ENCODE measurements at regions not wholly inside any gene's neighbourhood (a gene's known extent, or its start where the extent isn't known, plus 50 kb on each side); places are given as distances from the start of the nearest gene placed in this dataset.
"Not testable (repeated sequence)": the region's sequence is repeated elsewhere in the genome, so short reads cannot be mapped to it uniquely, and the experiment has no call there.

- DNase-seq (ENCODE audit: low read depth in 2 of 2) = no peak
Observed at GRCh38 chr10:8338177-8338766, 283.8 kb downstream of the GATA3 start.

- DNase-seq (ENCODE audit: low read depth in 2 of 2) = no peak
Observed at GRCh38 chr10:8344756-8345155, 290.3 kb downstream of the GATA3 start.

GRCh38 chr10:8346861-8347260 lies 292.4 kb downstream of the GATA3 start:
- DNase-seq (ENCODE audit: low read depth in 2 of 2) = no peak

- not testable (repeated sequence) for DNase-seq (ENCODE audit: low read depth in 2 of 2)
Observed at GRCh38 chr10:8347614-8348013, 293.1 kb downstream of the GATA3 start.

GRCh38 chr10:8349610-8350249 lies 295.2 kb downstream of the GATA3 start:
- no peak for DNase-seq (ENCODE audit: low read depth in 2 of 2)

GRCh38 chr10:8350250-8350967 lies 295.9 kb downstream of the GATA3 start:
- DNase-seq (ENCODE audit: low read depth in 2 of 2) = no peak

GRCh38 chr10:8352171-8353075 lies 297.9 kb downstream of the GATA3 start:
- no peak for DNase-seq (ENCODE audit: low read depth in 2 of 2)

- DNase-seq (ENCODE audit: low read depth in 2 of 2) = no peak
Observed at GRCh38 chr10:8356283-8356682, 301.8 kb downstream of the GATA3 start.

GRCh38 chr10:8359467-8359866 lies 305.0 kb downstream of the GATA3 start:
- DNase-seq (ENCODE audit: low read depth in 2 of 2) = no peak

- DNase-seq (ENCODE audit: low read depth in 2 of 2) = no peak
Observed at GRCh38 chr10:8360365-8360764, 305.9 kb downstream of the GATA3 start.

GRCh38 chr10:8360814-8361509 lies 306.5 kb downstream of the GATA3 start:
- no peak for DNase-seq (ENCODE audit: low read depth in 2 of 2)

GRCh38 chr10:8361510-8361844 lies 307.0 kb downstream of the GATA3 start:
- no peak for DNase-seq (ENCODE audit: low read depth in 2 of 2)

- DNase-seq (ENCODE audit: low read depth in 2 of 2) = peak in 1 of 2 donors; percentile 25
Observed at GRCh38 chr10:8365935-8366911, 311.7 kb downstream of the GATA3 start.

GRCh38 chr10:8367672-8368411 lies 313.4 kb downstream of the GATA3 start:
- not testable (repeated sequence) for DNase-seq (ENCODE audit: low read depth in 2 of 2)

GRCh38 chr10:8369666-8370065 lies 315.2 kb downstream of the GATA3 start:
- no peak for DNase-seq (ENCODE audit: low read depth in 2 of 2)

- DNase-seq (ENCODE audit: low read depth in 2 of 2) = no peak
Observed at GRCh38 chr10:8374334-8374733, 319.8 kb downstream of the GATA3 start.

- DNase-seq (ENCODE audit: low read depth in 2 of 2) = no peak
Observed at GRCh38 chr10:8375137-8375536, 320.6 kb downstream of the GATA3 start.

- no peak for DNase-seq (ENCODE audit: low read depth in 2 of 2)
Observed at GRCh38 chr10:8378198-8378983, 323.9 kb downstream of the GATA3 start.
